GM23248 (cell line): ENCODE measurements at regions not wholly inside any gene's neighbourhood (a gene's known extent, or its start where the extent isn't known, plus 50 kb on each side); places are given as distances from the start of the nearest gene placed in this dataset.

Source experiments
- EZH2 ChIP-seq: fragments of 200-600 bp; sonication (generic); IDR thresholded peaks from 2 replicates; pipeline ENCODE4 v1.6.1; 2018; ENCODE audit warnings: antibody characterized with exemption, mild to moderate bottlenecking; ENCODE audit not compliant: insufficient read depth, poor library complexity, severe bottlenecking
- EZH2phosphoT487 ChIP-seq: fragments of 200-600 bp; sonication (generic); IDR thresholded peaks from 2 replicates; pipeline ENCODE4 v1.6.1; 2018; ENCODE audit warnings: antibody characterized with exemption, moderate library complexity, mild to moderate bottlenecking, low read depth; ENCODE audit not compliant: insufficient read depth

GRCh38 chr9:75628952-75629351, 261.5 kb upstream of the PCSK5 start:
- TF ChIP-seq EZH2phosphoT487 = no peak
- TF ChIP-seq EZH2 = no peak
